ENCODE measurements at regions not wholly inside any gene's neighbourhood (a gene's known extent, or its start where the extent isn't known, plus 50 kb on each side); places are given as distances from the start of the nearest gene placed in this dataset.

GRCh38 chr11:11129118-11129517, 223.9 kb downstream of the CSNK2A3 start:
- no peak for DNase-seq (ENCODE audit: low spot score)
- H3K4me2 ChIP-seq: no peak overlapping the region
- H3K9me3 ChIP-seq (ENCODE audit: low read depth): no peaks in the 10 kb centered on the region
- WGBS (ENCODE audit: low lambda C conversion rate, missing lambda C conversion rate): 88% methylated on average over 1 of the region's 1 CpG
- no peaks in the 10 kb centered on the region for H3K27me3 ChIP-seq
- H3K27ac ChIP-seq: no peak overlapping the region
- no peaks in the 10 kb centered on the region for H3K79me2 ChIP-seq
- H4K20me1 ChIP-seq (ENCODE audit: insufficient read depth, poor library complexity, severe bottlenecking): no peaks in the 10 kb centered on the region
- no peak for TF ChIP-seq EZH2 (IDR thresholded peaks at IDR 0.05; ENCODE audit: borderline replicate concordance)
- no peak for TF ChIP-seq EZH2phosphoT487 (IDR thresholded peaks at IDR 0.05; ENCODE audit: low read depth, severe bottlenecking, unreplicated experiment)
- no peak for TF ChIP-seq CTCF (IDR thresholded peaks at IDR 0.05; ENCODE audit: poor library complexity)
- H3K4me1 ChIP-seq (ENCODE audit: insufficient read depth): no peaks in the 10 kb centered on the region
- no peaks in the 10 kb centered on the region for H3K9me2 ChIP-seq (replicated peaks; ENCODE audit: insufficient read depth)
- H3K36me3 ChIP-seq (replicated peaks; ENCODE audit: insufficient read depth, low read depth): no peaks in the 10 kb centered on the region
- H2AFZ ChIP-seq: no peak overlapping the region
- H3K4me3 ChIP-seq: no peak overlapping the region

GRCh38 chr11:11125618-11126017, 227.4 kb downstream of the CSNK2A3 start:
- 75% methylated on average over 2 of the region's 2 CpGs for WGBS (ENCODE audit: low lambda C conversion rate, missing lambda C conversion rate)
- H3K27ac ChIP-seq: no peak overlapping the region
- no peak overlapping the region for H3K4me3 ChIP-seq
- no peaks in the 10 kb centered on the region for H3K27me3 ChIP-seq
- H3K79me2 ChIP-seq: no peaks in the 10 kb centered on the region
- no peak overlapping the region for H2AFZ ChIP-seq
- DNase-seq (ENCODE audit: low spot score): no peak
- no peaks in the 10 kb centered on the region for H3K4me1 ChIP-seq (ENCODE audit: insufficient read depth)
- TF ChIP-seq CTCF (IDR thresholded peaks at IDR 0.05; ENCODE audit: poor library complexity): no peak
- no peak for TF ChIP-seq EZH2phosphoT487 (IDR thresholded peaks at IDR 0.05; ENCODE audit: low read depth, severe bottlenecking, unreplicated experiment)
- TF ChIP-seq EZH2 (IDR thresholded peaks at IDR 0.05; ENCODE audit: borderline replicate concordance): no peak
- no peaks in the 10 kb centered on the region for H3K9me3 ChIP-seq (ENCODE audit: low read depth)
- no peaks in the 10 kb centered on the region for H4K20me1 ChIP-seq (ENCODE audit: insufficient read depth, poor library complexity, severe bottlenecking)
- H3K4me2 ChIP-seq: no peak overlapping the region
- no peaks in the 10 kb centered on the region for H3K9me2 ChIP-seq (replicated peaks; ENCODE audit: insufficient read depth)
- no peaks in the 10 kb centered on the region for H3K36me3 ChIP-seq (replicated peaks; ENCODE audit: insufficient read depth, low read depth)

- Histone ChIP-seq H3K4me3 (no peak overlapping the region), H3K9me3 (ENCODE audit: low read depth) (no peaks in the 10 kb centered on the region), H3K4me1 (ENCODE audit: insufficient read depth) (no peaks in the 10 kb centered on the region), H2AFZ (no peak overlapping the region), H3K36me3 (replicated peaks; ENCODE audit: insufficient read depth, low read depth) (no peaks in the 10 kb centered on the region), H3K27ac (no peak overlapping the region), H4K20me1 (ENCODE audit: insufficient read depth, poor library complexity, severe bottlenecking) (no peaks in the 10 kb centered on the region), H3K79me2 (no peaks in the 10 kb centered on the region), H3K4me2 (no peak overlapping the region), H3K9me2 (replicated peaks; ENCODE audit: insufficient read depth) (no peaks in the 10 kb centered on the region), H3K27me3 (no peaks in the 10 kb centered on the region)
- 52% methylated on average over 1 of the region's 1 CpG for WGBS (ENCODE audit: low lambda C conversion rate, missing lambda C conversion rate)
- DNase-seq (ENCODE audit: low spot score): no peak
- TF ChIP-seq EZH2phosphoT487 (IDR thresholded peaks at IDR 0.05; ENCODE audit: low read depth, severe bottlenecking, unreplicated experiment): no peak
- no peak for TF ChIP-seq EZH2 (IDR thresholded peaks at IDR 0.05; ENCODE audit: borderline replicate concordance)
- TF ChIP-seq CTCF (IDR thresholded peaks at IDR 0.05; ENCODE audit: poor library complexity): no peak
Observed at GRCh38 chr11:11122749-11123148, 230.3 kb downstream of the CSNK2A3 start.

- Histone ChIP-seq H3K4me1 (ENCODE audit: insufficient read depth) (no peaks in the 10 kb centered on the region), H3K36me3 (replicated peaks; ENCODE audit: insufficient read depth, low read depth) (no peaks in the 10 kb centered on the region), H3K27ac (no peak overlapping the region), H3K4me2 (no peak overlapping the region), H3K27me3 (no peaks in the 10 kb centered on the region), H2AFZ (no peak overlapping the region), H3K9me2 (replicated peaks; ENCODE audit: insufficient read depth) (no peaks in the 10 kb centered on the region), H3K4me3 (no peak overlapping the region), H4K20me1 (ENCODE audit: insufficient read depth, poor library complexity, severe bottlenecking) (no peaks in the 10 kb centered on the region), H3K9me3 (ENCODE audit: low read depth) (no peaks in the 10 kb centered on the region), H3K79me2 (no peaks in the 10 kb centered on the region)
- 92% methylated on average over 1 of the region's 1 CpG for WGBS (ENCODE audit: low lambda C conversion rate, missing lambda C conversion rate)
- no peak for DNase-seq (ENCODE audit: low spot score)
- no peak for TF ChIP-seq CTCF (IDR thresholded peaks at IDR 0.05; ENCODE audit: poor library complexity)
- TF ChIP-seq EZH2phosphoT487 (IDR thresholded peaks at IDR 0.05; ENCODE audit: low read depth, severe bottlenecking, unreplicated experiment): no peak
- TF ChIP-seq EZH2 (IDR thresholded peaks at IDR 0.05; ENCODE audit: borderline replicate concordance): no peak
Observed at GRCh38 chr11:11119917-11120316, 233.1 kb downstream of the CSNK2A3 start.

Measured in hepatocyte (in vitro differentiated cells).